ENCODE measurements at regions not wholly inside any gene's neighbourhood (a gene's known extent, or its start where the extent isn't known, plus 50 kb on each side); places are given as distances from the start of the nearest gene placed in this dataset.

DNA sequence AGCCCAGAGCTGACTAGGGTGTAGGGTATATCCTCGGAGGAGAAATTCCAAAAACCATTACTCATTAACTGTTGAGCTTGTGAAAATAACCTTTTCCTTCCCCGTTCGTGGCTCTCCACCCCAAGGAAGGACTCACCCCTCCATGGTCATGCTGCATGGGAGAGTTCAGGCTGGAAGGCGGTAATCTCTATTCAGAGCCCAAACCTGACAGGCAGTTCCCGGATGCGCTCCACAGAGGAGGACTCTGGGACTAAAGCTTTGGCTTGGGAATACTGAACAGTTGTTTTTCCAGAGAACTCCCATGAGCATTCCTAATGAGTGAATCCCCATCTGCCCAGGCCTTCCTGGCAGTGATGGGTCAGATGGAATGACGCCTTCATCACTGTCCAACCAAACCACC lies 125.4 kb downstream of the BCOR start:
- no peak for FAIRE-seq
- no peak for DNase-seq (ENCODE audit: insufficient read length)
- no peak for TF ChIP-seq TAF1 (IDR thresholded peaks at IDR 0.05; ENCODE audit: borderline replicate concordance, low read depth, low read length)
- TF ChIP-seq POLR2AphosphoS5 (IDR thresholded peaks at IDR 0.05; ENCODE audit: low read depth, low read length) = no peak
- TF ChIP-seq POLR2A (IDR thresholded peaks at IDR 0.05; ENCODE audit: low read depth, low read length) = no peak

- DNase-seq (ENCODE audit: insufficient read length) (no peak), FAIRE-seq (no peak)
Measured at GRCh38 chrX:39973810-39974209, 123.9 kb downstream of the BCOR start.

GRCh38 chrX:39974270-39974669 lies 123.5 kb downstream of the BCOR start:
- FAIRE-seq = no peak
- no peak for DNase-seq (ENCODE audit: insufficient read length)
- TF ChIP-seq POLR2AphosphoS5 (IDR thresholded peaks at IDR 0.05; ENCODE audit: low read depth, low read length) (no peak), TAF1 (IDR thresholded peaks at IDR 0.05; ENCODE audit: borderline replicate concordance, low read depth, low read length) (no peak), POLR2A (IDR thresholded peaks at IDR 0.05; ENCODE audit: low read depth, low read length) (no peak)

More at GRCh38 chrX:39973810-39974209, 123.9 kb downstream of the BCOR start:
- TF ChIP-seq POLR2A (IDR thresholded peaks at IDR 0.05; ENCODE audit: low read depth, low read length) (no peak), TAF1 (IDR thresholded peaks at IDR 0.05; ENCODE audit: borderline replicate concordance, low read depth, low read length) (no peak), POLR2AphosphoS5 (IDR thresholded peaks at IDR 0.05; ENCODE audit: low read depth, low read length) (no peak)

GRCh38 chrX:39975101-39975925 lies 122.4 kb downstream of the BCOR start:
- TF ChIP-seq POLR2AphosphoS5 (IDR thresholded peaks at IDR 0.05; ENCODE audit: low read depth, low read length) (no peak), POLR2A (IDR thresholded peaks at IDR 0.05; ENCODE audit: low read depth, low read length) (no peak), TAF1 (IDR thresholded peaks at IDR 0.05; ENCODE audit: borderline replicate concordance, low read depth, low read length) (no peak)
- DNase-seq (ENCODE audit: insufficient read length) (no peak), FAIRE-seq (no peak)

GRCh38 chrX:39981946-39982345 lies 115.8 kb downstream of the BCOR start:
- DNase-seq (ENCODE audit: insufficient read length) (no peak), FAIRE-seq (no peak)
- TF ChIP-seq TAF1 (IDR thresholded peaks at IDR 0.05; ENCODE audit: borderline replicate concordance, low read depth, low read length) = no peak
- no peak for TF ChIP-seq POLR2A (IDR thresholded peaks at IDR 0.05; ENCODE audit: low read depth, low read length)
- no peak for TF ChIP-seq POLR2AphosphoS5 (IDR thresholded peaks at IDR 0.05; ENCODE audit: low read depth, low read length)

- no peak for DNase-seq (ENCODE audit: insufficient read length)
- no peak for TF ChIP-seq POLR2AphosphoS5 (IDR thresholded peaks at IDR 0.05; ENCODE audit: low read depth, low read length)
- no peak for TF ChIP-seq POLR2A (IDR thresholded peaks at IDR 0.05; ENCODE audit: low read depth, low read length)
- TF ChIP-seq TAF1 (IDR thresholded peaks at IDR 0.05; ENCODE audit: borderline replicate concordance, low read depth, low read length) = no peak
- FAIRE-seq = no peak
Measured at GRCh38 chrX:39982948-39983347, 114.8 kb downstream of the BCOR start.

DNA sequence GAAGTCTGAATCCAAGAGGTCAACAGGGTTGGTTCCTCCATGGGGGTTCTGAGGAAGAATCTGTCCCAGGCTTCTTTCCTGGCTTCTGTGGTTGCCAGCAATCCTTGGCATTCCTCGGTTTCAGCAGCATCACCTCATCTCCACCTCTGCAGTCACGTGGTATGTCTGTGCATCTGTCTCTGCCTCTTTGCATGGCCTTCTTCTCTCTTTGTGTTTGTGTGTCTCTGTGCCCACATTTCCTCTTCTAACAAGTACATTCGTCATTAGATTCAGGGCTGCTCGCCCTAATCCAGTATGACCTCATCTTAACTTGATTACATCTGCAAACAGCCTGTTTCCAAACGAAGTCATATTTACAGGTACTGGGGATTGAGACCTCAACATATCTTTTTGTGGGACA lies 114.0 kb downstream of the BCOR start:
- no peak for DNase-seq (ENCODE audit: insufficient read length)
- FAIRE-seq = no peak

GRCh38 chrX:39984191-39984956 lies 113.4 kb downstream of the BCOR start:
- FAIRE-seq = peak; percentile 58

More for the DNA sequence above, 114.0 kb downstream of the BCOR start:
- TF ChIP-seq POLR2A (IDR thresholded peaks at IDR 0.05; ENCODE audit: low read depth, low read length) (no peak), POLR2AphosphoS5 (IDR thresholded peaks at IDR 0.05; ENCODE audit: low read depth, low read length) (no peak), TAF1 (IDR thresholded peaks at IDR 0.05; ENCODE audit: borderline replicate concordance, low read depth, low read length) (no peak)

DNA sequence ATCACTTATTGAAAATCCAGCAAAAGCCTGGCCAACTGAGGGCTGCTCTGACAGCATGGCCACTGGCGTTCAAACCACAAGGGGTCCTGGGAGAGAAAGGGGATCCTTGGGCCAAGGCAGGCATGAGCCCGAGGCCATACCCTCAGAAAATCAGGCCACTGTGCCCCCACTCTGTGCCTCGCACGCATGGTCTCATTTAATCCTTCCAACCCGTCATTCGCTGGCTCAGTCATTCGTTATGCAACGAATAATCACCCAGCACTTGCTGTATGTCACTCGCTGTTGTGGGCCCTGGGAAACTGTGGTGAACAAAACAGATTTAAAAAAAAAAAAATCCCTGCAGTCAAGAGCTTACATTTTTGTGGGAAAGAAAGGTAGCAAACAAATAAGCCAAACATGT lies 112.7 kb downstream of the BCOR start:
- TF ChIP-seq POLR2A (IDR thresholded peaks at IDR 0.05; ENCODE audit: low read depth, low read length) (no peak), TAF1 (IDR thresholded peaks at IDR 0.05; ENCODE audit: borderline replicate concordance, low read depth, low read length) (no peak), POLR2AphosphoS5 (IDR thresholded peaks at IDR 0.05; ENCODE audit: low read depth, low read length) (no peak)
- DNase-seq (ENCODE audit: insufficient read length) (no peak), FAIRE-seq (no peak)

More at GRCh38 chrX:39984191-39984956, 113.4 kb downstream of the BCOR start:
- DNase-seq (ENCODE audit: insufficient read length) = no peak
- TF ChIP-seq POLR2AphosphoS5 (IDR thresholded peaks at IDR 0.05; ENCODE audit: low read depth, low read length) (no peak), POLR2A (IDR thresholded peaks at IDR 0.05; ENCODE audit: low read depth, low read length) (no peak), TAF1 (IDR thresholded peaks at IDR 0.05; ENCODE audit: borderline replicate concordance, low read depth, low read length) (no peak)

DNA sequence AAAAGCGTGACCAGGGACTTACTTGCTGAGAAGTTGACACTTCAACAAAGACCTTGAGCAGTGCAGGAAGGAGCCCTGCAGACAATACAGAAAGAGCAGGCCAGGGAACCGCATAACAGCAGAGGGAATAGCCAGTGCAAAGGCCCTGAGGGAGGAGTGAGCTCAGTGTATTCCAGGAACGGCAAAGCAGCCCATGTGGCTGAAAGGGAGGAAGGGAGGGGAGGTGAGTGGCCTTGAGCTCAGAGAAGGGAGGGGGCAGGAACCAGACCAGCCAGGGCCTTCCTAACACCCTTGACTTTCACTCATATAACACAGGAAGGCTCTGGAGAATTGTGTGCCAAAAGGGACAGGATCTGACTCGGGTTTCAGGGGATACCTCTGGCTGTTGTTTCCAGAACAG lies 112.2 kb downstream of the BCOR start:
- FAIRE-seq (no peak), DNase-seq (ENCODE audit: insufficient read length) (no peak)

GRCh38 chrX:39988496-39988895 lies 109.3 kb downstream of the BCOR start:
- no peak for DNase-seq (ENCODE audit: insufficient read length)
- no peak for FAIRE-seq
- TF ChIP-seq POLR2A (IDR thresholded peaks at IDR 0.05; ENCODE audit: low read depth, low read length) (no peak), POLR2AphosphoS5 (IDR thresholded peaks at IDR 0.05; ENCODE audit: low read depth, low read length) (no peak), TAF1 (IDR thresholded peaks at IDR 0.05; ENCODE audit: borderline replicate concordance, low read depth, low read length) (no peak)

More for the DNA sequence above, 112.2 kb downstream of the BCOR start:
- no peak for TF ChIP-seq TAF1 (IDR thresholded peaks at IDR 0.05; ENCODE audit: borderline replicate concordance, low read depth, low read length)
- TF ChIP-seq POLR2A (IDR thresholded peaks at IDR 0.05; ENCODE audit: low read depth, low read length) = no peak
- TF ChIP-seq POLR2AphosphoS5 (IDR thresholded peaks at IDR 0.05; ENCODE audit: low read depth, low read length) = no peak

Measured in GM12892 (cell line).